H9 (cell line): ENCODE measurements at regions not wholly inside any gene's neighbourhood (a gene's known extent, or its start where the extent isn't known, plus 50 kb on each side); places are given as distances from the start of the nearest gene placed in this dataset.
A peak's percentile ranks its signal among the peaks of the same experiment; 100 is the strongest.

ENCODE experiments used
- DNase-seq: peaks from one replicate; pipeline ENCODE4 v3.0.0-alpha.2; 2017
- H2AFZ ChIP-seq: one replicate; pipeline ENCODE4 v1.6.1; 2013; ENCODE audit warnings: mild to moderate bottlenecking, low read length, control low read depth, moderate library complexity
- H2AK5ac ChIP-seq: 2 replicates; pipeline ENCODE4 v1.6.1; 2013; ENCODE audit warnings: low read length, control low read depth, mixed read lengths; ENCODE audit not compliant: insufficient read length
- H2BK120ac ChIP-seq: one replicate; pipeline ENCODE4 v1.6.1; 2013; ENCODE audit warnings: low read depth, mild to moderate bottlenecking, low read length, control low read depth, inconsistent platforms; ENCODE audit not compliant: poor library complexity, severe bottlenecking
- H2BK12ac ChIP-seq: 2 replicates; pipeline ENCODE4 v1.6.1; 2013; ENCODE audit warnings: low read length, control low read depth, mixed read lengths, low read depth; ENCODE audit not compliant: insufficient read length
- H2BK15ac ChIP-seq: 2 replicates; pipeline ENCODE4 v1.6.1; 2013; ENCODE audit warnings: low read depth, low read length, control low read depth
- H2BK20ac ChIP-seq: one replicate; pipeline ENCODE4 v1.6.1; 2013; ENCODE audit warnings: low read depth, mild to moderate bottlenecking, low read length, control low read depth, inconsistent platforms; ENCODE audit not compliant: poor library complexity, severe bottlenecking
- H2BK5ac ChIP-seq: 2 replicates; pipeline ENCODE4 v1.6.1; 2013; ENCODE audit warnings: low read length, control low read depth, mixed read lengths; ENCODE audit not compliant: insufficient read length
- H3K14ac ChIP-seq: 2 replicates; pipeline ENCODE4 v1.6.1; 2013; ENCODE audit warnings: low read length, control low read depth; ENCODE audit not compliant: insufficient read depth
- H3K18ac ChIP-seq: 2 replicates; pipeline ENCODE4 v1.6.1; 2013; ENCODE audit warnings: low read depth, mild to moderate bottlenecking, mixed read lengths, low read length, control low read depth; ENCODE audit not compliant: insufficient read length
- H3K23ac ChIP-seq: 2 replicates; pipeline ENCODE4 v1.6.1; 2013; ENCODE audit warnings: low read length, control low read depth, mixed read lengths, low read depth; ENCODE audit not compliant: insufficient read length
- H3K23me2 ChIP-seq: 2 replicates; pipeline ENCODE4 v1.6.1; 2013; ENCODE audit warnings: low read depth, mild to moderate bottlenecking, mixed read lengths, low read length, control low read depth; ENCODE audit not compliant: insufficient read length, poor library complexity, severe bottlenecking
- H3K27ac ChIP-seq: 2 replicates; pipeline ENCODE4 v1.5.1; 2013; ENCODE audit warnings: low read length, control low read depth, mixed read lengths, low read depth; ENCODE audit not compliant: insufficient read length
- H3K27me3 ChIP-seq: 2 replicates; pipeline ENCODE4 v1.6.1; 2013; ENCODE audit warnings: low read length, control low read depth, inconsistent platforms; ENCODE audit not compliant: insufficient read depth
- H3K4ac ChIP-seq: 2 replicates; pipeline ENCODE4 v1.6.1; 2013; ENCODE audit warnings: low read depth, mild to moderate bottlenecking, control low read depth, inconsistent platforms, low read length, moderate library complexity
- H3K4me1 ChIP-seq: 2 replicates; pipeline ENCODE4 v1.6.1; 2013; ENCODE audit warnings: low read length, control low read depth, inconsistent platforms; ENCODE audit not compliant: insufficient read depth
- H3K4me2 ChIP-seq: 2 replicates; pipeline ENCODE4 v1.6.1; 2013; ENCODE audit warnings: low read length, control low read depth, mixed read lengths; ENCODE audit not compliant: insufficient read length, insufficient read depth
- H3K56ac ChIP-seq: 2 replicates; pipeline ENCODE4 v1.6.1; 2013; ENCODE audit warnings: low read depth, mild to moderate bottlenecking, mixed read lengths, low read length, control low read depth; ENCODE audit not compliant: insufficient read length
- H3K79me1 ChIP-seq: 2 replicates; pipeline ENCODE4 v1.6.1; 2013; ENCODE audit warnings: low read depth, mild to moderate bottlenecking, moderate library complexity, low read length, control low read depth, inconsistent platforms; ENCODE audit not compliant: insufficient read depth, poor library complexity, severe bottlenecking
- H3K79me2 ChIP-seq: 2 replicates; pipeline ENCODE4 v1.6.1; 2013; ENCODE audit warnings: low read length, control low read depth, inconsistent platforms; ENCODE audit not compliant: insufficient read depth
- H3K9ac ChIP-seq: 2 replicates; pipeline ENCODE4 v1.6.1; 2013; ENCODE audit warnings: low read length, control low read depth, mixed read lengths; ENCODE audit not compliant: insufficient read length; ENCODE audit errors: extremely low read depth
- H3K9me3 ChIP-seq: one replicate; pipeline ENCODE4 v1.6.1; 2013; ENCODE audit warnings: low read depth, low read length, inconsistent platforms; ENCODE audit not compliant: control insufficient read depth
- H3T11ph ChIP-seq: one replicate; pipeline ENCODE4 v1.6.1; 2013; ENCODE audit warnings: mild to moderate bottlenecking, low read length, control low read depth, inconsistent platforms
- H4K20me1 ChIP-seq: one replicate; pipeline ENCODE4 v1.6.1; 2013; ENCODE audit not compliant: control insufficient read depth, insufficient read length, insufficient read depth
- H4K5ac ChIP-seq: 2 replicates; pipeline ENCODE4 v1.6.1; 2013; ENCODE audit warnings: low read depth, mild to moderate bottlenecking, mixed read lengths, low read length, control low read depth; ENCODE audit not compliant: insufficient read length
- H4K8ac ChIP-seq: replicated peaks from 2 replicates; pipeline ENCODE4 v1.6.1; 2013; ENCODE audit warnings: low read length, control low read depth, mixed read lengths, low read depth; ENCODE audit not compliant: insufficient read length
- H4K91ac ChIP-seq: 2 replicates; pipeline ENCODE4 v1.6.1; 2013; ENCODE audit warnings: low read depth, mild to moderate bottlenecking, moderate library complexity, mixed read lengths, low read length, control low read depth; ENCODE audit not compliant: insufficient read length
- H3K27ac Mint-ChIP-seq, 3 experiments: 2 replicates in 2 of 3; 3 replicates in 1 of 3; pipeline ENCODE4 v1.8.0; 2020 to 2021; ENCODE audit warnings: mixed read lengths in 3 of 3, mild to moderate bottlenecking in 1 of 3, moderate library complexity in 1 of 3
- H3K27me3 Mint-ChIP-seq: 2 replicates; pipeline ENCODE4 v1.8.0; 2021; ENCODE audit warnings: low read depth, mild to moderate bottlenecking, moderate library complexity, mixed read lengths
- H3K36me3 Mint-ChIP-seq, 3 experiments: 2 replicates in 2 of 3; 3 replicates in 1 of 3; pipeline ENCODE4 v1.8.0; 2020 to 2021; ENCODE audit warnings: low read depth in 3 of 3, mixed read lengths in 3 of 3; ENCODE audit not compliant: insufficient read depth in 1 of 3
- H3K4me1 Mint-ChIP-seq, 2 experiments: 2 replicates each; pipeline ENCODE4 v1.8.0; 2020; ENCODE audit warnings: mixed read lengths in 2 of 2
- H3K4me3 Mint-ChIP-seq, 2 experiments: 2 replicates in 1 of 2; 3 replicates in 1 of 2; pipeline ENCODE4 v1.8.0; 2020 to 2021; ENCODE audit warnings: mild to moderate bottlenecking in 2 of 2, mixed read lengths in 2 of 2, moderate library complexity in 1 of 2
- H3K9me3 Mint-ChIP-seq, 2 experiments: 2 replicates in 1 of 2; 3 replicates in 1 of 2; pipeline ENCODE4 v1.8.0; 2020; ENCODE audit warnings: mild to moderate bottlenecking in 2 of 2, mixed read lengths in 2 of 2, moderate library complexity in 1 of 2
- CTCF ChIP-seq: fragments of 200-600 bp; sonication (generic); conservative IDR thresholded peaks from 3 replicates; pipeline ENCODE4 v1.8.0; 2021; ENCODE audit warnings: antibody characterized with exemption, mild to moderate bottlenecking
- WGBS: extraction: QIAGEN DNeasy Blood & Tissue Kit; methylation state at CpG from one replicate; pipeline ENCODE4 v1.1.7; 2013; ENCODE audit warnings: missing lambda C conversion rate, low lambda C conversion rate, mixed read lengths; ENCODE audit not compliant: insufficient read length; ENCODE audit errors: extremely low coverage; 5-methylcytosine and 5-hydroxymethylcytosine counted together

GRCh38 chr1:189782295-189782694 lies 695.4 kb downstream of the BRINP3 start:
- Histone ChIP-seq H3K23me2 (no peaks in the 10 kb centered on the region), H3K14ac (0 out of 2 replicates have a peak overlapping the region, but pooled peaks have one; percentile 57), H2AFZ (no peak overlapping the region)

More at GRCh38 chr1:189782295-189782694, 695.4 kb downstream of the BRINP3 start:
- H3K9me3 Mint-ChIP-seq, result no peaks in the 10 kb centered on the region
- Histone ChIP-seq H3K27me3 (no peaks in the 10 kb centered on the region), H4K91ac (no peak overlapping the region), H4K8ac (no peak overlapping the region), H2AK5ac (no peak overlapping the region), H4K20me1 (no peaks in the 10 kb centered on the region), H3K4ac (no peak overlapping the region), H2BK20ac (no peak overlapping the region), H4K5ac (no peak overlapping the region), H3K23ac (no peak overlapping the region), H3K56ac (no peak overlapping the region), H3K4me2 (no peak overlapping the region), H3K27ac (no peak overlapping the region), H2BK12ac (no peak overlapping the region), H3K79me2 (no peaks in the 10 kb centered on the region), H3T11ph (no peak overlapping the region), H3K9ac (no peak overlapping the region), H3K9me3 (no peaks in the 10 kb centered on the region), H2BK5ac (no peak overlapping the region), H2BK15ac (no peak overlapping the region), H3K18ac (no peak overlapping the region), H2BK120ac (no peak overlapping the region), H3K79me1 (no peaks in the 10 kb centered on the region), H3K4me1 (no peaks in the 10 kb centered on the region)
- DNase-seq, result no peak
- peaks cover 2% of the 10 kb centered on the region; the same call in 1 of the 2 replicates for H3K27me3 Mint-ChIP-seq
- no CpG with 5 or more reads among the region's 2 CpGs for WGBS
- H3K4me3 Mint-ChIP-seq, result no peak overlapping the region
- no peak overlapping the region for H3K27ac Mint-ChIP-seq
- TF ChIP-seq CTCF, result no peak
- H3K4me1 Mint-ChIP-seq, result no peaks in the 10 kb centered on the region
- no peaks in the 10 kb centered on the region; a peak in 1 of 7 replicates for H3K36me3 Mint-ChIP-seq
